D341Med (cell line): ENCODE measurements at regions not wholly inside any gene's neighbourhood (a gene's known extent, or its start where the extent isn't known, plus 50 kb on each side); places are given as distances from the start of the nearest gene placed in this dataset.
A peak's percentile ranks its signal among the peaks of the same experiment; 100 is the strongest.
"Not testable (repeated sequence)": the region's sequence is repeated elsewhere in the genome, so short reads cannot be mapped to it uniquely, and the experiment has no call there.

Experiments used
- DNase-seq: peaks from one replicate; pipeline ENCODE4 v3.0.0; 2012; ENCODE audit warnings: low spot score

DNA sequence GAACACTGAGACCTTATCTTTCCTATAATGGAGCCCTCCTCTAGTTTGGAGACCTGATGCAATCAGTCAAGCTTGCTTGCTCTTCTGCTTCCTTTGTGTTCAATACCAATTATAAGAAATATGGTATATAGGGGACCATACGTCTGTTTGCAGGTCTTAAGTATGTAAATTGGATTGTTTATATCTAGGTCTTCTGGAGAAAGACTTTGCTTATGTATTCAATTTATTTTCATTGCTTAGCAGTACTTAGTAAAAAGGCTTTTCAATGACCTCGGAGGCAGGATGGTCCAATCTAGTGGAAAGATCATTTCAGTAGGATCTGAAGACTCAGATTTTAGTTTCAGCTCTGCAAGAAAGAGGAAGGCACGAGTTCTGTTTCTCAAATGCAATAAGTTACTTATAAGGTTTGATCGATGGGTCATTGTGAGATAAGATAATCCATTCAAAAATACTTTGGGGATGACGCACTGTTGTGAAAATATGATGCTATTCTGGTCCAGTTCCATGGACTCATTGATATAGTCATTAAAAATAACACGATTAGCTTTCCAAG is 571.6 kb downstream of the SH2D4B start:
- no peak for DNase-seq

DNA sequence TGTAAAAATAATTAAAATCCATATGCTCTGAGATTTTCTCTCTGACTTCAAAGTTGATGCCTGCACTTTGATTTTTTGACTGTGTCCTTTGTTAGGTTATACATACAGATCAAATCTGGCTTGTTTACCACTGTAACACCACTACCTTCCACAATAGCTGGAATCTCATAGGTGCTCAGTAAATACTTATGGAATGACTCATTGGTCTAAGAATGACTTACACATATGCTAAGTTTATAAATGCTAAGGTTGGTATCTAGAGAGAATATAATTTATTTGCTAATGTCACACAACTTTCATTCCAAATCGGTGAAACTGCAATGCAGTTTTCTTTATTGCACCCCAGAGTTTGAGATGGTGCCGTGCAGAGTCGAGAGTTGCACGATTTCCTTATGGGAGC is 578.5 kb downstream of the SH2D4B start:
- DNase-seq, result no peak

GRCh38 chr10:81116990-81117389 is 579.3 kb downstream of the SH2D4B start:
- no peak for DNase-seq

DNA sequence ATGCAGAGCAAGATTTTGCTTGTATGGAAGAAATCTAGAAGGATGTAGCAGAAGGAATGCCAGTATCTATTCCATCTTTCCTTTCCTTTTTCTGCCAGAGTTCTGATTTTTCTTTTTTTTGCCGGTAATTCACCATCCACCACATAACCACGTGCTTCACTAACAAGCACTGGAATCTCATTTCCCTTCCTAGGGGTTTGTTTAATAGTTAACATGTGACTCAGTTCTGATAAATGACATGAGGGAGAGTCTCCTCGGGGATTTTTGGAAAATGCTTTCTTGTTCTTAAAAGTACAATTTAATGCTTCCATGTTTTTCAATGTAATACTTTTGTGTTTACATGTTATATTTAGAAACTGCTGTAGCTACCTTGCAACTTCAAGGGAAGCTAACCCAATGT is 590.2 kb downstream of the SH2D4B start:
- no peak for DNase-seq

DNA sequence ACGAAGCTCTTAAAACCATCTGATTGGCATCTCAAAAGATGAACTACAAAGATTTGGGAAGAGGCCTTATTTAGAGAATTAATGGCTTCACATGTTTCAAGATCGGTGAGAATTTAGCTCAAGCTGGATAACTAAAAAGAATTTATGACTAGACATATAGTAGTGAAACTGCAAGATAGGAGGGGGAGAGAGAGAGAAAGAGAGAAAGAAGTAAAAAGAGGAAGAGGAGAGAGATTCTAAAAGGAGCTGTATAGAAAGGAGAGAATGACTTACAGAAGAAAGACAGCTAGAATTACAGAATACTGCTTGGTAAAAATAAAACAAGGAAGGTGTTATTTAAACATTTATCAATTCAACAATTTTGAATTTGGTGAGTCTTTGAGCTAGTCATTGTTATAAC is 592.3 kb downstream of the SH2D4B start:
- DNase-seq, result no peak

DNA sequence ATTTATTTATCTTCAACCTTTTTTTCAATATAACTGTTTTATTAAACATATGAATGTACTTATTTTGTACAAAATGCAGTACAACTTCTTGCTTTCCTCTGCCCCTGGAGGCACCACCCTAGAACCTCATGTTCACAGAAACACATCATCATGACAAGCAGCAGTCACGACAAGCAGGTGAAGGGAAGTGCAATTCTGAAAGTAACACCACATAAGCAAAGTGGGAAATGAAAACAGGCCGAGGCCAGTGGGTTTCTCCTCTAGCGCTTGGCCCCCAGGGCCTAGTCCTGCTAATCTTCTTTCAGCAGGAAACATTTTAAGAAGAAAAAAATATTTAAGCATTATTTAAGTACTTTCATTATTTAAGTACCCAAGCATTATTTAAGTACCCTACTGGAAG is 598.1 kb downstream of the SH2D4B start:
- no peak for DNase-seq

DNA sequence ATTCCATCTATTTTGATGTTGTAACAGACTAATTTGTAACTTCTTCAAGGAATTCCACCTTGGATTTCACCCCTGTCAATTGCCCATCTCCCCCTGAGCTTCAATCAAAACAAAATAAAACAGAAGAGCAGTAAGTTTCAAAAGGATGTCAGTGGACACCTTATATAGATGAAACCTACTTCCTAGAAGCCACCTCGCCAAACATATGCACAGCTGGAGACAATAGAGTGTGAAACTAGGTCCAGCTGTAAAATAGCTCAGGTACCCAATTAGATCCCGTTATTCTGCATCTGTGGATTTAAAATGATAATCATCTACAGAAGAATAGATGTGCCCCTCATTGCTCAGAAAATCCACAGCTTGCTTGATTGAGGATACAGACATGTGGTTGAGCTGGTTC is 598.6 kb downstream of the SH2D4B start:
- DNase-seq, result no peak

- no peak for DNase-seq
Observed at GRCh38 chr10:81145975-81146374, 608.3 kb downstream of the SH2D4B start.

- DNase-seq, result no peak
Observed at GRCh38 chr10:81146436-81146835, 608.7 kb downstream of the SH2D4B start.

DNA sequence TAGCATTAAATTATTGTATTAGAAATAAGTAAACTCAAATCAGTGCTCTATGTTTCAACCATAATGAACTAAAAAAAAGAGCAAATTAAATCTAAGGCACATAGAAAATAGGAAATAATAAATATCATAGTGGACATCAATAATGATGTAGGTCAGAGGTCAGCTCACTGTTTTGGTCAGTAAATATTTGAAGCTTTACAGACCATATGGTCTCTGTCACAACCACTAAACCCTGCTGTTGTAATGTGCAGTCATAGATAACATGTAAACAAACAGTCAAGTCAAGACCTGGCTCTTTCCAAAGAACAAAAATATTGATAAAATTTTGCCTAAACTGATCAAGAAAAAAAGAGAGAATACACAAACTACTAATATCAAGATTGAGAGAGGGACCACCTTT is 615.0 kb downstream of the SH2D4B start:
- no peak for DNase-seq

- no peak for DNase-seq
Observed at GRCh38 chr10:81157681-81158080, 620.0 kb downstream of the SH2D4B start.

DNA sequence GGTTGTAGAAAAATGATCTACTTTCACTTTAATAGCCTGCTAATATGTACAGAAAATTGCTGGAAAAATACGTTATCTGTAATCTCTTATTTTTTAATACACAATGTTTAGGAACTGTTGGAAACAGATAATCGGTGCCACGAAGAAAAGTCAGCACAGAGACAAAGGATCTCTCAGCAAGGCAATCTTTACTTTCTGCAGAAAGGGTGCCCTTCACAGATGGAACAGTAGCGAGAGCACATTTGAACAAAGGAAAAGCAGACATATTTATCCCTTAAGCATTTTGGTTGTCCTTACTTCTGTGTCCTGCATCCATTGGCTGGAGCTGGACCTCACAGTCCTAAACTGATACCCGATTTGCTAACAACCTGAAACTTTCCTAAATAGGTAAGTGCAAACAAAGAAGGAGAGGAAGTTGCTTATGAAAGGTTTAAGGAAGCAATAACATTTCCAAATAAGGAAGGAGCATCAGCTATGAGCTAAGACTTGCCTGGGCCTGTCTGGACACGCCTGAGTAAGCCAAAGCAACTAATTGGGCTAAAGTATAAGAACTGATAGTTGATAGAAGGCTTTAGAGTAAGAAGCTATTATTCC is 640.0 kb downstream of the SH2D4B start:
- DNase-seq, result no peak

- no peak for DNase-seq
Observed at GRCh38 chr10:81179324-81179723, 641.6 kb downstream of the SH2D4B start.

DNA sequence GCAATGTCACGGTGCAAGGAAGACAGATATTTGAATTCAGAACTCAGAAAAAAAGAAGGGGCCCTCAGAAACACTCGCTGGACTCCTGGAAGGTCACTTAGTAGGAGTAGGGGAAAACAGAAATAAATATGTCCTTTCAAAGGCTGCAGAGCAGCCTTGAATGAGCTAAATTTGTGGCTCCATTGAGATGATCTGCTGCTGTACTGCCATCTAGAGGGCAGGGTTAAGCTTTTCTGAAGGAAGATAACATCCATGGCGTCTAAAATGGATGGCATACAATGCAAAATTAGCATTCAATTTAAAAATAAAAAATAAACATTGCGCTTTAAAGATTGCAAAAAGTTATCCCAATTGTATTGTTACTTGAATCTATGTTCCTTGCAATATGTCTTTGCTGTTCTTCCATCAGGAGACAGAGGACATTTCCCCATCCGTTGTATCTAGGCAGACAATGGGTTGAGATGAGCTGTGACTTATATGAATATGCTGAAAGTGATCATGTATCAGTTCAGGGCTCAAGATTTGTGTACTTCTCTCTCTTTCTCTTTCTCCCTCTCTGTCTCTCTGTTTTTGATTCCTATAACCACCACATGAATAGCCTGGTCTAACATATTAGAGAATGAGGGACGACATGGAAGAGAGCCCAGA is 642.2 kb downstream of the SH2D4B start:
- DNase-seq, result peak; percentile 30

- no peak for DNase-seq
Observed at GRCh38 chr10:81182296-81182695, 644.6 kb downstream of the SH2D4B start.

DNA sequence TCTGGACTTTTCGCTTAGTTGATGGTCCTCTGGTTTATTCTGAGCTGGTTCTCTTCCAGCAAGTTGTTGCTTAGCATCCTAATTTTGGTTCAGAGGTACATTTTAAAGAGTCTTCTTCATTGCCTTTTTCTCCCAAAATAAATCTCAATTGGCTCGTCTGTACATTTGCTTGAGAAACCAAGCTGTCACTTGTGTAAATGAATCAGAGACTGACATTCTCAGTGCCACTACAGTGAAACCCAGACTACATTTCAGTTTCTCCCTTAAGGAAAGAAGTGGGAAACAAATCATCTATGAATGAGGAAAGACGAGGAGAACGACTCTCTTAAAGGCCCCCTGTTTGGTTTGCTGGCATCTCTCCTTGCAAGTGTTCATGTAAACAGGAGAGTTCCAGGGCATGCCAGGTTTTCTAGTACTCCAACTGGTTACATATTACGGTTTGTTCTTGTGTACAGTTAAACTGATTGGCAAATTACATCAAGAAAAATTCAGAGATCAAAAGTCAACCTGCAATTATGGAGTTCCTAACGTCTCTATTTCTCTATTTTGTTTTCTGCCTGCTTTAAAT is 654.6 kb downstream of the SH2D4B start:
- DNase-seq, result no peak

DNA sequence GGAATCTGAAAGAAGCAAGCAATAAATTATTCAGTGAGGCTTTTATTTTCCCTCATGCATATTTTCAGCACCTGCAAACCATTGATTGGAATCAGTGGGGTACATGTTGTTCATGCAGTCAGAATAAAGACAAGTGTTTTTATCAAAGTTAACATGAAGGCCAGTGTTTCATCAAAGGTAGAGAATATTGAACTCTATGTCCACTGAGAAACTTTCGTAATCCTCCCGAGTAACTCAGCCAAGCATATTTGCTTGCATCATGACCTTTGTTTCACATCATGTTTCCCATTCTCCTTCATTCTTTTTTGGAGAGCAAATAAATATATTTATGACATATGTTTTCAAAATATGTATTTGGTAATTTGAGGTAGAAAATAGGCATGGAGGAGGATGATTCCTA is 663.1 kb downstream of the SH2D4B start:
- DNase-seq, result no peak

GRCh38 chr10:81207359-81207758 is 667.6 kb upstream of the NRG3 start:
- not testable (repeated sequence) for DNase-seq

DNA sequence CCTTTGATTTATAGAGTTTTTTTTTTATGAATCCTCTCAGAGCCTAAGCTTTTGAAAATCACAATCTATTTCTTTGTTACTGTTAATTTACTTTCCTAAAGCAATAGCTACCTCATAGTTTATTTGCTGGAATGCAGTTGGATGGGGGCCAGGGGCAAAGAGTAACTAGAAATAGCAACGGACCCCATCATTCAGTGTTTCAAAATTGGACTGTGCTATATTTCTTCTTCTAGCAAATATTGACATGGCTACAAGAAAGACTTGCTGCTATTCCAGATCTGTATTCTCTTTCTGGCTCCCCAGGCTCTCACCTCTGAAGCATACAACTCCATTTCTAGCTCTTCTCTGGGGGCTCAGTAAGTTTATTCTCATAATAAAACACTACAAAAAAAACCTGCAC is 661.6 kb upstream of the NRG3 start:
- no peak for DNase-seq

GRCh38 chr10:81215498-81215897 is 659.5 kb upstream of the NRG3 start:
- no peak for DNase-seq

DNA sequence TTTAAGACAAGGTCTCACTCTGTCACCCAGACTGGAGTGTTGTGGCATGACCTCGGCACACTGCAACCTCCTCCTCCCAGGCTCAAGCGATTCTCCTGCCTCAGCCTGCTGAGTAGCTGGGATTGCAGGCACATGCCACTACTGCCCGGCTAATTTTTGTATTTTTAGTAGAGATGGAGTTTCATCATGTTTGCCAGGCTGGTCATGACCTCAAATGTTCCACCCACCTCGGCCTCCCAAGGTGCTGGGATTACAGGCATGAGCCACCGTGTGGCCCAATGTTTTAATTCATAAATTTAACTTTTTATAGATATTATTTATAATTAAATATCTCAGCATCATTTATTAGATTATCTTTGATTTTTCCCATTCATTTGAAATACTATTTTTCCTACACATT is 658.0 kb upstream of the NRG3 start:
- DNase-seq, result no peak

GRCh38 chr10:81218307-81218706 is 656.7 kb upstream of the NRG3 start:
- no peak for DNase-seq

DNA sequence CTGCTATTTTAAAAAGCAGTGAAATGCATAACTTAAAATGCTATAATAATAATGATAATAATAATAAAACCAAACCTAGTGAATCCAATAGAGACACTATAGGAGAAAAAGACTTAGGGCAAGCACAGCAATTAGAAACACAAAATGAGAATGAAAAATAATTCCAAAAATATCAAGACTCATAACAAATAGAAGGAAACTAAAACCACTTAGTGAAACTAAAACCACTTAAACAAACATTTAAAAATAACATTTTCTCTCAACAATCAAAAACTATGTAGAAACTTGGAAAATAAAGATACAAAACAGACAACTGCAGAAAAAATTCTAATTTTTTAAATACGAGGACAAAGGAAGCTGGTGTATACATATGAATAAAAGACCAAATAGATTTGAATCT is 655.2 kb upstream of the NRG3 start:
- no peak for DNase-seq

GRCh38 chr10:81248886-81249285 is 626.1 kb upstream of the NRG3 start:
- no peak for DNase-seq
